Ishikawa (cell line): ENCODE measurements at regions not wholly inside any gene's neighbourhood (a gene's known extent, or its start where the extent isn't known, plus 50 kb on each side); places are given as distances from the start of the nearest gene placed in this dataset.

Source experiments
- CEBPB ChIP-seq: IDR thresholded peaks from 2 replicates; pipeline ENCODE4 v1.6.1; 2012
- CREB1 ChIP-seq: IDR thresholded peaks from 2 replicates; pipeline ENCODE4 v1.6.1; 2012; ENCODE audit warnings: low read depth
- EGR1 ChIP-seq: IDR thresholded peaks from 2 replicates; pipeline ENCODE4 v1.6.1; 2012
- EP300 ChIP-seq: IDR thresholded peaks from 2 replicates; pipeline ENCODE4 v1.6.1; 2012; ENCODE audit warnings: borderline replicate concordance
- FOXM1 ChIP-seq: IDR thresholded peaks from 2 replicates; pipeline ENCODE4 v1.6.1; 2012; ENCODE audit warnings: low read depth, borderline replicate concordance
- MAX ChIP-seq: IDR thresholded peaks from 2 replicates; pipeline ENCODE4 v1.6.1; 2012
- NFIC ChIP-seq: IDR thresholded peaks from 2 replicates; pipeline ENCODE4 v1.6.1; 2012
- RAD21 ChIP-seq: IDR thresholded peaks from 2 replicates; pipeline ENCODE4 v1.6.1; 2012; ENCODE audit warnings: low read depth
- REST ChIP-seq: IDR thresholded peaks from 2 replicates; pipeline ENCODE4 v1.6.1; 2012; ENCODE audit warnings: low read depth, mild to moderate bottlenecking
- TAF1 ChIP-seq: IDR thresholded peaks from 2 replicates; pipeline ENCODE4 v1.6.1; 2012; ENCODE audit warnings: low read depth, mild to moderate bottlenecking
- TCF12 ChIP-seq: IDR thresholded peaks from 2 replicates; pipeline ENCODE4 v1.6.1; 2012; ENCODE audit warnings: low read depth
- TEAD4 ChIP-seq: IDR thresholded peaks from 2 replicates; pipeline ENCODE4 v1.6.1; 2012
- USF1 ChIP-seq: IDR thresholded peaks from 2 replicates; pipeline ENCODE4 v1.6.1; 2012
- YY1 ChIP-seq: IDR thresholded peaks from 2 replicates; pipeline ENCODE4 v1.6.1; 2012; ENCODE audit warnings: low read depth
- ZBTB7A ChIP-seq: IDR thresholded peaks from 2 replicates; pipeline ENCODE4 v1.6.1; 2012; ENCODE audit warnings: low read depth

GRCh38 chr13:107873926-107874325 is 341.4 kb downstream of the LIG4 start:
- no peak for TF ChIP-seq REST
- no peak for TF ChIP-seq TEAD4

GRCh38 chr13:107870400-107870799 is 344.9 kb downstream of the LIG4 start:
- TF ChIP-seq FOXM1, result no peak

- TF ChIP-seq FOXM1 (no peak), RAD21 (no peak; the same call in 1 of the 2 replicates), EGR1 (no peak), USF1 (no peak), TAF1 (no peak)
Observed at GRCh38 chr13:107867701-107868661, 347.4 kb downstream of the LIG4 start.

GRCh38 chr13:107866941-107867623 is 348.3 kb downstream of the LIG4 start:
- TF ChIP-seq ZBTB7A, result no peak
- TF ChIP-seq RAD21, result no peak
- TF ChIP-seq MAX, result no peak
- TF ChIP-seq CEBPB, result no peak
- TF ChIP-seq TEAD4, result no peak
- no peak for TF ChIP-seq NFIC
- TF ChIP-seq TCF12, result no peak
- no peak for TF ChIP-seq USF1
- no peak for TF ChIP-seq TAF1
- no peak for TF ChIP-seq REST
- TF ChIP-seq EGR1, result no peak
- TF ChIP-seq YY1, result no peak
- no peak for TF ChIP-seq FOXM1

- TF ChIP-seq TCF12, result no peak
- no peak for TF ChIP-seq EP300
Observed at GRCh38 chr13:107866032-107866940, 349.1 kb downstream of the LIG4 start.

GRCh38 chr13:107865643-107866031 is 349.7 kb downstream of the LIG4 start:
- TF ChIP-seq TAF1 (no peak), NFIC (no peak), RAD21 (no peak), CEBPB (no peak), FOXM1 (no peak), EP300 (no peak), TEAD4 (no peak), CREB1 (no peak), USF1 (no peak), EGR1 (no peak), YY1 (no peak), TCF12 (no peak), REST (no peak)
